Chondrocyte (in vitro differentiated cells): ENCODE measurements at regions not wholly inside any gene's neighbourhood (a gene's known extent, or its start where the extent isn't known, plus 50 kb on each side); places are given as distances from the start of the nearest gene placed in this dataset.

Source experiments
- DNase-seq: peaks from one replicate; pipeline ENCODE4 v3.0.0; 2021; ENCODE audit warnings: mixed read lengths, low spot score
- H3K27ac Mint-ChIP-seq: one replicate; pipeline ENCODE4 v1.8.0; 2021; ENCODE audit warnings: mild to moderate bottlenecking, moderate library complexity, mixed read lengths; ENCODE audit not compliant: unreplicated experiment
- H3K27me3 Mint-ChIP-seq: 2 replicates; pipeline ENCODE4 v1.8.0; 2021; ENCODE audit warnings: low read depth, mixed read lengths
- H3K36me3 Mint-ChIP-seq: 2 replicates; pipeline ENCODE4 v1.8.0; 2021; ENCODE audit warnings: low read depth, mixed read lengths
- H3K4me1 Mint-ChIP-seq: 2 replicates; pipeline ENCODE4 v1.8.0; 2021; ENCODE audit warnings: low read depth, mild to moderate bottlenecking, mixed read lengths
- H3K4me3 Mint-ChIP-seq: one replicate; pipeline ENCODE4 v1.8.0; 2021; ENCODE audit warnings: mild to moderate bottlenecking, moderate library complexity, mixed read lengths; ENCODE audit not compliant: unreplicated experiment
- H3K9me3 Mint-ChIP-seq: 2 replicates; pipeline ENCODE4 v1.8.0; 2021; ENCODE audit warnings: low read depth, mixed read lengths
- TF ChIP-seq, protein P1 (sequence below): fragments of 200-600 bp; sonication (generic); IDR thresholded peaks from 2 replicates; pipeline ENCODE4 v1.5.0; 2021; ENCODE audit warnings: antibody characterized with exemption, mild to moderate bottlenecking, moderate library complexity

DNA sequence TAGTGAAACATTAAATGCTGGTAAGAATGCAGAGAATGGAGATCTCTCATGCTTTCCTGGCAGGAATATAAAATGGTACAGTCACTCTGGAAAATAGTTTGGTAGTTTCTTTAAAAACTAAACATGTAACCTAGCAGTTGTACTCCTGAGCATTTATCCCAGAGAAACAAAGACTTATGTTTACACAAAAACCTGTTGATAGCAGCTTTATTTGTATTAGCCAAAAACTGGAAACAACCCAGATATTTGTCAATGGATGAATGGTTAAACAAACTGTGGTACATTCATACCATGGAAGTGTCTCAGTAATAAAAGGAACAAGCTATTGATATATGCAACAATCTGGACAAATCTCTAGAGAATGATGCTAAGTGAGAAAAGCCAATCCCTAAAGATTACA, 81.7 kb upstream of the CTAGE1 start:
- H3K27me3 Mint-ChIP-seq = no peaks in the 10 kb centered on the region
- TF ChIP-seq, protein P1, sequence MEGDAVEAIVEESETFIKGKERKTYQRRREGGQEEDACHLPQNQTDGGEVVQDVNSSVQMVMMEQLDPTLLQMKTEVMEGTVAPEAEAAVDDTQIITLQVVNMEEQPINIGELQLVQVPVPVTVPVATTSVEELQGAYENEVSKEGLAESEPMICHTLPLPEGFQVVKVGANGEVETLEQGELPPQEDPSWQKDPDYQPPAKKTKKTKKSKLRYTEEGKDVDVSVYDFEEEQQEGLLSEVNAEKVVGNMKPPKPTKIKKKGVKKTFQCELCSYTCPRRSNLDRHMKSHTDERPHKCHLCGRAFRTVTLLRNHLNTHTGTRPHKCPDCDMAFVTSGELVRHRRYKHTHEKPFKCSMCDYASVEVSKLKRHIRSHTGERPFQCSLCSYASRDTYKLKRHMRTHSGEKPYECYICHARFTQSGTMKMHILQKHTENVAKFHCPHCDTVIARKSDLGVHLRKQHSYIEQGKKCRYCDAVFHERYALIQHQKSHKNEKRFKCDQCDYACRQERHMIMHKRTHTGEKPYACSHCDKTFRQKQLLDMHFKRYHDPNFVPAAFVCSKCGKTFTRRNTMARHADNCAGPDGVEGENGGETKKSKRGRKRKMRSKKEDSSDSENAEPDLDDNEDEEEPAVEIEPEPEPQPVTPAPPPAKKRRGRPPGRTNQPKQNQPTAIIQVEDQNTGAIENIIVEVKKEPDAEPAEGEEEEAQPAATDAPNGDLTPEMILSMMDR = no peak
- peaks cover 20% of the 10 kb centered on the region for H3K9me3 Mint-ChIP-seq
- H3K4me1 Mint-ChIP-seq = peaks cover 32% of the 10 kb centered on the region
- H3K27ac Mint-ChIP-seq = no peak overlapping the region
- no peak overlapping the region for H3K4me3 Mint-ChIP-seq
- DNase-seq = no peak
- H3K36me3 Mint-ChIP-seq = peaks cover 4% of the 10 kb centered on the region

DNA sequence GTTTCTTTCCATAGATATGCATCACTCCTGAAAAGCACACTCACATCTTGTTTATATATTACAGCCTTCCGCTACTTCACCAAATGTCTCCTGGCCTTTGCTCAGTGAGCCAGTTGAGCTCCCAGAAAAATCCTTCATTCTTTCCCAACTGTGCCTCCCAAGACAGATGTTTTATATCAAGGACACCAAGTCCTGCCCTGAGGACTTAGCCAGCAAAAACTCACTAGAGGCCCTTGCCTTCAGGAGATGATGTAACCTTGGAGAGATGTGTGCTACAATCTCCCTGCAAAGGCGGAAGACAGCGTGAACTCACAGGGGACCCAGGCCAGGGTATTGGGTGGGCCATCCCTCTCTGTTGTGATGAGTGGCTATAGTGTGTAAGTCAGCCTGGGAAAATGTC, 86.1 kb upstream of the CTAGE1 start:
- H3K36me3 Mint-ChIP-seq = peaks cover 1% of the 10 kb centered on the region
- H3K27me3 Mint-ChIP-seq = no peaks in the 10 kb centered on the region
- TF ChIP-seq, protein P1 = no peak
- H3K4me1 Mint-ChIP-seq = peaks cover 27% of the 10 kb centered on the region
- H3K4me3 Mint-ChIP-seq = no peak overlapping the region
- DNase-seq = no peak
- H3K27ac Mint-ChIP-seq = peak overlapping the region; percentile 84
- H3K9me3 Mint-ChIP-seq = peaks cover 10% of the 10 kb centered on the region

DNA sequence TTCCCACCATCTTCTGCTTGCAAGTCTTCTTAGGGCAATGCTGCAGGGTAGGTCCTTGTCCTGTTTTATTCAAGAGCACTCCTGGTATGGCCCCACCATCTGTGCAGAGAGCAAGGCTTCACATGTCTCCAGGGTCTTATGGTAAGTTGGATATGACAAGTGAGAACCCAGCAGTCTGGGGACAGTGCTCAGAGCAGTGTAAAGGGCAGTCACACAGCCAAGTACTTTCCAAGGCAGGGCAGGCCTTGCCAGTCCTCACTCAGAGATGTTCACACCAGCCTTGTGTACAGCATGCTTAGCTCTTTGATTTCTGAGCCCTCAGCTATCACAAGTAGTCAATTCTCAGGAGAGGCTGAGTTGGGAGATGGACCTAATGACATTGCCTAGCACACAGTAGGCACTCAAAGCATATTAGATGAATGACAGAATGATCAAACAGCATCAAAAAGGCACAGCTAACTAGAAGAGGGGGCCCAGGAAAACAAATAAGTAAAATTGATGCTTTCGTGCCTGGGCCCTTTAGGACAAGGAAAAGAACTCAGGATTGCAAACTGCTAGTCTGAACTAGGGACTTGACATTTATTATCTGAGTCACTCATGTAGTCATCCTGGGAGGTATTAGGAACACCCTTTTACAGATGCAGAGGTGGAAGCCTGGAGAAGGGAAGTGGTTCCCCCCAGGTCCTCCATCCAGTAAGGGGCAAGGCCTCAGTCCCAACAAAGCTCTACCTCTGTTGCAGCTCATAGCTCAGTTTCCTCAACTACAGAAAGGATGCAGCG, 86.7 kb upstream of the CTAGE1 start:
- Mint-ChIP-seq H3K27ac (peak overlapping the region; percentile 84), H3K4me1 (peaks cover 24% of the 10 kb centered on the region), H3K9me3 (peaks cover 7% of the 10 kb centered on the region), H3K27me3 (no peaks in the 10 kb centered on the region), H3K36me3 (peaks cover 1% of the 10 kb centered on the region), H3K4me3 (no peak overlapping the region)
- no peak for DNase-seq
- TF ChIP-seq, protein P1 = no peak

- H3K27me3 Mint-ChIP-seq = no peaks in the 10 kb centered on the region
- TF ChIP-seq, protein P1 = no peak
- H3K27ac Mint-ChIP-seq = no peak overlapping the region
- H3K4me3 Mint-ChIP-seq = no peak overlapping the region
- H3K4me1 Mint-ChIP-seq = peaks cover 24% of the 10 kb centered on the region
- no peak for DNase-seq
- H3K36me3 Mint-ChIP-seq = peaks cover 1% of the 10 kb centered on the region
- H3K9me3 Mint-ChIP-seq = peaks cover 13% of the 10 kb centered on the region
Measured at GRCh38 chr18:22505141-22505591, 87.5 kb upstream of the CTAGE1 start.

GRCh38 chr18:22507055-22507454, 89.3 kb upstream of the CTAGE1 start:
- peaks cover 6% of the 10 kb centered on the region for H3K9me3 Mint-ChIP-seq
- H3K4me3 Mint-ChIP-seq = no peak overlapping the region
- no peak for DNase-seq
- TF ChIP-seq, protein P1 = no peak
- peaks cover 24% of the 10 kb centered on the region for H3K4me1 Mint-ChIP-seq
- peak overlapping the region; percentile 37 for H3K27ac Mint-ChIP-seq
- H3K27me3 Mint-ChIP-seq = no peaks in the 10 kb centered on the region
- no peaks in the 10 kb centered on the region for H3K36me3 Mint-ChIP-seq
